Astrocyte (in vitro differentiated cells and primary cell): ENCODE measurements at regions not wholly inside any gene's neighbourhood (a gene's known extent, or its start where the extent isn't known, plus 50 kb on each side); places are given as distances from the start of the nearest gene placed in this dataset.

Source experiments
- DNase-seq: peaks from one replicate; pipeline ENCODE4 v3.0.0-alpha.2; 2010; ENCODE audit warnings: low read depth
- FAIRE-seq: peaks from 2 replicates; lab custom pipeline; 2011; peaks lifted over from hg19 to GRCh38; lab: Jason Lieb, UNC
- H2AFZ ChIP-seq: 2 replicates; pipeline ENCODE4 v1.6.0; 2012; ENCODE audit warnings: low read depth, low read length, inconsistent platforms
- H3K27ac ChIP-seq: 2 replicates; pipeline ENCODE4 v1.5.1; 2011; ENCODE audit warnings: low read depth, low read length, inconsistent platforms
- H3K27me3 ChIP-seq: 2 replicates; pipeline ENCODE4 v1.6.0; 2011; ENCODE audit warnings: low read length, inconsistent platforms; ENCODE audit not compliant: insufficient read depth
- H3K36me3 ChIP-seq: 2 replicates; pipeline ENCODE4 v1.5.1; 2011; ENCODE audit warnings: low read length, inconsistent platforms; ENCODE audit not compliant: insufficient read depth
- H3K4me1 ChIP-seq: 2 replicates; pipeline ENCODE4 v1.5.1; 2011; ENCODE audit warnings: low read length, inconsistent platforms; ENCODE audit not compliant: insufficient read depth
- H3K4me2 ChIP-seq: 2 replicates; pipeline ENCODE4 v1.6.0; 2012; ENCODE audit warnings: low read length, inconsistent platforms
- H3K4me3 ChIP-seq: 2 replicates; pipeline ENCODE4 v1.5.1; 2011; ENCODE audit warnings: low read depth, mild to moderate bottlenecking, low read length, inconsistent platforms; ENCODE audit not compliant: insufficient read depth
- H3K79me2 ChIP-seq: 2 replicates; pipeline ENCODE4 v1.6.0; 2012; ENCODE audit warnings: mild to moderate bottlenecking, low read length, inconsistent platforms; ENCODE audit not compliant: insufficient read depth
- H3K9ac ChIP-seq: 2 replicates; pipeline ENCODE4 v1.6.0; 2012; ENCODE audit warnings: mild to moderate bottlenecking, low read length, inconsistent platforms
- H3K9me3 ChIP-seq: 2 replicates; pipeline ENCODE4 v1.5.1; 2012; ENCODE audit warnings: low read depth, mild to moderate bottlenecking, low read length, inconsistent platforms; ENCODE audit not compliant: insufficient read depth
- H4K20me1 ChIP-seq: 2 replicates; pipeline ENCODE4 v1.6.0; 2012; ENCODE audit warnings: low read length, inconsistent platforms; ENCODE audit not compliant: insufficient read depth
- H3K27ac Mint-ChIP-seq: one replicate; pipeline ENCODE4 v1.8.0; 2021; ENCODE audit warnings: mild to moderate bottlenecking, mixed read lengths; ENCODE audit not compliant: unreplicated experiment
- H3K27me3 Mint-ChIP-seq: one replicate; pipeline ENCODE4 v1.8.0; 2021; ENCODE audit warnings: low read depth, mixed read lengths; ENCODE audit not compliant: unreplicated experiment
- H3K36me3 Mint-ChIP-seq: one replicate; pipeline ENCODE4 v1.8.0; 2021; ENCODE audit warnings: low read depth, mixed read lengths; ENCODE audit not compliant: unreplicated experiment
- H3K4me1 Mint-ChIP-seq: one replicate; pipeline ENCODE4 v1.8.0; 2021; ENCODE audit warnings: low read depth, mixed read lengths; ENCODE audit not compliant: unreplicated experiment
- H3K4me3 Mint-ChIP-seq: one replicate; pipeline ENCODE4 v1.8.0; 2021; ENCODE audit warnings: mild to moderate bottlenecking, moderate library complexity, mixed read lengths; ENCODE audit not compliant: unreplicated experiment
- H3K9me3 Mint-ChIP-seq: one replicate; pipeline ENCODE4 v1.8.0; 2021; ENCODE audit warnings: mild to moderate bottlenecking, mixed read lengths; ENCODE audit not compliant: unreplicated experiment
- EZH2 ChIP-seq: IDR thresholded peaks from 2 replicates; pipeline ENCODE4 v1.6.1; 2012; ENCODE audit warnings: mild to moderate bottlenecking, low read length, inconsistent platforms; ENCODE audit not compliant: insufficient read depth
- TF ChIP-seq, protein P1 (sequence below): IDR thresholded peaks from 2 replicates; pipeline ENCODE4 v1.5.1; 2011; ENCODE audit warnings: low read depth, mild to moderate bottlenecking, inconsistent platforms, low read length, moderate library complexity; ENCODE audit not compliant: insufficient read depth

DNA sequence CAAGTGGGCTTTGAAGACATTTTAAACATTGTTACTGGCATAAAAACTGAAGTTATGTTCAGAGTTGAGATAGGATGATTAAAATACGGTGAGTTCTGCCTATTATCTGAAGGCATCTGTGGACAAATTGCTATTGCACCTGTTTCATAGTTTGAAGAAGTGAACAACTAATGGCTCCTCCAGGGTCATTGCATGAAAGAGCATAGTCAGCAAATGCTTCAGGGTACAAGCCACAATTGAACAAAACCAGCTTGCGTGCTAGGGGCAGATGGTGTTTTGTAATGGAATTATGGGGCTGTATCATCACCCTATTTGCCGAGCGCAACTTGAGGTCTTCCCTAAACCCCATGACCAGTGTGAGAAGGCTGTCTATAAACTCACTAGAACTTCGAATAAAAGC, 369.1 kb downstream of the MTRR start:
- no peak overlapping the region for H3K4me2 ChIP-seq
- H3K27me3 Mint-ChIP-seq = peaks cover 8% of the 10 kb centered on the region
- FAIRE-seq = no peak

DNA sequence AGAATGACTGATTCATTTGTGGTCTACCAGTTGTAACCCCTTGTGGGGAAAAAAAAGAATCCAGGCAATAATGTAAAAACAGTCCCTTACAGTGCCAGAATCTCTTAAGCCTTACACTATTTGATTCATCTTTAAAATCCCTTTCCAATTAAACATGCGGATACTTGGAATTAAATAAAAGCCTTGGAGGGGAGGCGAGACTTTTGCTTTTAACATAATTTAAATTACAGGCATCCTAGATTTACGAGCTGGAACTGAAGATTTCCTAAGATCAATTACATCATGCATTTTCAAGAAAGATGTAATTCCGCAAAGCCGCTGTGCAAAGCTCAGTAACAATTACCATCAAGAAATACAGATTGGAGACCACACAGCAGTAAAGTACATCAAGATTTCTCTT, 370.2 kb downstream of the MTRR start:
- H3K4me3 Mint-ChIP-seq = no peak overlapping the region
- H3K9me3 Mint-ChIP-seq = no peaks in the 10 kb centered on the region

More for the DNA sequence above, 369.1 kb downstream of the MTRR start:
- Histone ChIP-seq H3K27ac (no peak overlapping the region), H3K36me3 (no peaks in the 10 kb centered on the region), H2AFZ (no peak overlapping the region), H3K4me3 (no peak overlapping the region), H3K79me2 (no peaks in the 10 kb centered on the region), H3K9me3 (no peaks in the 10 kb centered on the region), H3K27me3 (no peaks in the 10 kb centered on the region), H3K4me1 (no peaks in the 10 kb centered on the region), H4K20me1 (no peaks in the 10 kb centered on the region), H3K9ac (no peak overlapping the region)
- Mint-ChIP-seq H3K4me1 (no peaks in the 10 kb centered on the region), H3K36me3 (no peaks in the 10 kb centered on the region), H3K4me3 (no peak overlapping the region), H3K9me3 (no peaks in the 10 kb centered on the region), H3K27ac (no peak overlapping the region)
- DNase-seq = no peak
- no peak for TF ChIP-seq EZH2
- TF ChIP-seq, protein P1, sequence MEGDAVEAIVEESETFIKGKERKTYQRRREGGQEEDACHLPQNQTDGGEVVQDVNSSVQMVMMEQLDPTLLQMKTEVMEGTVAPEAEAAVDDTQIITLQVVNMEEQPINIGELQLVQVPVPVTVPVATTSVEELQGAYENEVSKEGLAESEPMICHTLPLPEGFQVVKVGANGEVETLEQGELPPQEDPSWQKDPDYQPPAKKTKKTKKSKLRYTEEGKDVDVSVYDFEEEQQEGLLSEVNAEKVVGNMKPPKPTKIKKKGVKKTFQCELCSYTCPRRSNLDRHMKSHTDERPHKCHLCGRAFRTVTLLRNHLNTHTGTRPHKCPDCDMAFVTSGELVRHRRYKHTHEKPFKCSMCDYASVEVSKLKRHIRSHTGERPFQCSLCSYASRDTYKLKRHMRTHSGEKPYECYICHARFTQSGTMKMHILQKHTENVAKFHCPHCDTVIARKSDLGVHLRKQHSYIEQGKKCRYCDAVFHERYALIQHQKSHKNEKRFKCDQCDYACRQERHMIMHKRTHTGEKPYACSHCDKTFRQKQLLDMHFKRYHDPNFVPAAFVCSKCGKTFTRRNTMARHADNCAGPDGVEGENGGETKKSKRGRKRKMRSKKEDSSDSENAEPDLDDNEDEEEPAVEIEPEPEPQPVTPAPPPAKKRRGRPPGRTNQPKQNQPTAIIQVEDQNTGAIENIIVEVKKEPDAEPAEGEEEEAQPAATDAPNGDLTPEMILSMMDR = no peak

GRCh38 chr5:8239646-8240045, 370.7 kb downstream of the MTRR start:
- Mint-ChIP-seq H3K36me3 (no peaks in the 10 kb centered on the region), H3K27ac (no peak overlapping the region), H3K9me3 (no peaks in the 10 kb centered on the region), H3K27me3 (peaks cover 8% of the 10 kb centered on the region), H3K4me1 (no peaks in the 10 kb centered on the region), H3K4me3 (no peak overlapping the region)
- FAIRE-seq (no peak), DNase-seq (no peak)
- no peaks in the 10 kb centered on the region for H3K4me1 ChIP-seq
- H3K9me3 ChIP-seq = no peaks in the 10 kb centered on the region
- no peak overlapping the region for H3K4me2 ChIP-seq
- no peak for TF ChIP-seq EZH2
- TF ChIP-seq, protein P1 = no peak
- H3K27me3 ChIP-seq = no peaks in the 10 kb centered on the region
- H3K79me2 ChIP-seq = no peaks in the 10 kb centered on the region
- H4K20me1 ChIP-seq = no peaks in the 10 kb centered on the region
- H3K27ac ChIP-seq = no peak overlapping the region
- H3K9ac ChIP-seq = no peak overlapping the region
- H3K4me3 ChIP-seq = no peak overlapping the region
- no peak overlapping the region for H2AFZ ChIP-seq
- no peaks in the 10 kb centered on the region for H3K36me3 ChIP-seq

More for the DNA sequence above, 370.2 kb downstream of the MTRR start:
- peaks cover 8% of the 10 kb centered on the region for H3K27me3 Mint-ChIP-seq
- no peak for FAIRE-seq
- H3K4me1 Mint-ChIP-seq = no peaks in the 10 kb centered on the region
- no peak overlapping the region for H3K27ac ChIP-seq
- no peaks in the 10 kb centered on the region for H3K27me3 ChIP-seq
- no peaks in the 10 kb centered on the region for H3K36me3 Mint-ChIP-seq
- no peaks in the 10 kb centered on the region for H3K36me3 ChIP-seq
- H3K27ac Mint-ChIP-seq = no peak overlapping the region
- no peaks in the 10 kb centered on the region for H3K9me3 ChIP-seq
- no peaks in the 10 kb centered on the region for H4K20me1 ChIP-seq
- no peak for DNase-seq
- TF ChIP-seq EZH2 = no peak
- TF ChIP-seq, protein P1 = no peak
- no peaks in the 10 kb centered on the region for H3K4me1 ChIP-seq
- H3K4me3 ChIP-seq = no peak overlapping the region
- H2AFZ ChIP-seq = no peak overlapping the region
- no peak overlapping the region for H3K4me2 ChIP-seq
- no peak overlapping the region for H3K9ac ChIP-seq
- no peaks in the 10 kb centered on the region for H3K79me2 ChIP-seq
